ENCODE measurements at regions not wholly inside any gene's neighbourhood (a gene's known extent, or its start where the extent isn't known, plus 50 kb on each side); places are given as distances from the start of the nearest gene placed in this dataset.

GRCh38 chr3:76361010-76361409 is 575.7 kb upstream of the ZNF717 start:
- Mint-ChIP-seq H3K27ac (ENCODE audit: unreplicated experiment) (no peak overlapping the region), H3K9me3 (ENCODE audit: unreplicated experiment) (no peaks in the 10 kb centered on the region), H3K36me3 (ENCODE audit: unreplicated experiment) (no peaks in the 10 kb centered on the region), H3K4me1 (ENCODE audit: unreplicated experiment) (peaks cover under 1% of the 10 kb centered on the region), H3K27me3 (ENCODE audit: unreplicated experiment) (no peaks in the 10 kb centered on the region), H3K4me3 (ENCODE audit: unreplicated experiment) (no peak overlapping the region)
- no peak for DNase-seq (ENCODE audit: extremely low spot score, unreplicated experiment)
- no peak for TF ChIP-seq CTCF (IDR thresholded peaks at IDR 0.05)

- no peaks in the 10 kb centered on the region for H3K9me3 Mint-ChIP-seq (ENCODE audit: unreplicated experiment)
- no peak overlapping the region for H3K27ac Mint-ChIP-seq (ENCODE audit: unreplicated experiment)
- peaks cover 8% of the 10 kb centered on the region for H3K4me1 Mint-ChIP-seq (ENCODE audit: unreplicated experiment)
- no peak for TF ChIP-seq CTCF (IDR thresholded peaks at IDR 0.05)
- no peaks in the 10 kb centered on the region for H3K27me3 Mint-ChIP-seq (ENCODE audit: unreplicated experiment)
- DNase-seq (ENCODE audit: extremely low spot score, unreplicated experiment), result no peak
- no peak overlapping the region for H3K4me3 Mint-ChIP-seq (ENCODE audit: unreplicated experiment)
- no peaks in the 10 kb centered on the region for H3K36me3 Mint-ChIP-seq (ENCODE audit: unreplicated experiment)
Measured at GRCh38 chr3:76362643-76363042, 577.3 kb upstream of the ZNF717 start.

GRCh38 chr3:76365275-76365674 is 579.9 kb upstream of the ZNF717 start:
- Mint-ChIP-seq H3K4me1 (ENCODE audit: unreplicated experiment) (peaks cover 8% of the 10 kb centered on the region), H3K4me3 (ENCODE audit: unreplicated experiment) (no peak overlapping the region), H3K27ac (ENCODE audit: unreplicated experiment) (no peak overlapping the region), H3K27me3 (ENCODE audit: unreplicated experiment) (no peaks in the 10 kb centered on the region), H3K36me3 (ENCODE audit: unreplicated experiment) (no peaks in the 10 kb centered on the region), H3K9me3 (ENCODE audit: unreplicated experiment) (no peaks in the 10 kb centered on the region)
- no peak for DNase-seq (ENCODE audit: extremely low spot score, unreplicated experiment)
- TF ChIP-seq CTCF (IDR thresholded peaks at IDR 0.05), result no peak

- Mint-ChIP-seq H3K27ac (ENCODE audit: unreplicated experiment) (no peak overlapping the region), H3K27me3 (ENCODE audit: unreplicated experiment) (no peaks in the 10 kb centered on the region), H3K36me3 (ENCODE audit: unreplicated experiment) (no peaks in the 10 kb centered on the region), H3K4me3 (ENCODE audit: unreplicated experiment) (no peak overlapping the region), H3K4me1 (ENCODE audit: unreplicated experiment) (peaks cover 8% of the 10 kb centered on the region), H3K9me3 (ENCODE audit: unreplicated experiment) (no peaks in the 10 kb centered on the region)
- DNase-seq (ENCODE audit: extremely low spot score, unreplicated experiment), result no peak
- TF ChIP-seq CTCF (IDR thresholded peaks at IDR 0.05), result no peak
Measured at GRCh38 chr3:76367281-76367680, 581.9 kb upstream of the ZNF717 start.

GRCh38 chr3:76369170-76369569 is 583.8 kb upstream of the ZNF717 start:
- DNase-seq (ENCODE audit: extremely low spot score, unreplicated experiment), result no peak
- peak; percentile 41 for TF ChIP-seq CTCF (IDR thresholded peaks at IDR 0.05)
- Mint-ChIP-seq H3K9me3 (ENCODE audit: unreplicated experiment) (no peaks in the 10 kb centered on the region), H3K4me1 (ENCODE audit: unreplicated experiment) (peaks cover 8% of the 10 kb centered on the region), H3K27me3 (ENCODE audit: unreplicated experiment) (no peaks in the 10 kb centered on the region), H3K36me3 (ENCODE audit: unreplicated experiment) (no peaks in the 10 kb centered on the region), H3K4me3 (ENCODE audit: unreplicated experiment) (no peak overlapping the region), H3K27ac (ENCODE audit: unreplicated experiment) (no peak overlapping the region)

Data from osteocyte (in vitro differentiated cells).